B cell (primary cell): ENCODE measurements at regions not wholly inside any gene's neighbourhood (a gene's known extent, or its start where the extent isn't known, plus 50 kb on each side); places are given as distances from the start of the nearest gene placed in this dataset.

Experiments used
- ATAC-seq: fragments of 200-7000 bp; cut with Tn5 transposase; one replicate; pipeline ENCODE4 v1.10.0; 2021; ENCODE audit warnings: low read depth, mild to moderate bottlenecking, moderate number of reproducible peaks, moderate library complexity
- CTCF ChIA-PET: fragments of 350-600 bp; sonication (Branson Sonifier 250); formaldehyde crosslinking; loops from one replicate; lab custom pipeline; 2021; ENCODE audit warnings: antibody characterized with exemption, inconsistent platforms; lab: Charles Lee
- POLR2A ChIA-PET: fragments of 350-600 bp; sonication (Branson Sonifier 250); formaldehyde crosslinking; loops from one replicate; lab custom pipeline; 2021; ENCODE audit warnings: antibody characterized with exemption; lab: Charles Lee
- DNase-seq: peaks from one replicate; pipeline ENCODE4 v3.0.0; 2013
- H2AFZ ChIP-seq: 2 replicates; pipeline ENCODE4 v1.6.1; 2012; ENCODE audit warnings: mild to moderate bottlenecking, low read depth, low read length; ENCODE audit not compliant: insufficient read depth, poor library complexity, severe bottlenecking
- H3K27ac ChIP-seq, 2 donors: 1 replicate in 1 of 2; 2 replicates in 1 of 2; pipeline ENCODE4 v1.5.1; 2012 to 2013; ENCODE audit warnings: low read length in 2 of 2, mild to moderate bottlenecking in 2 of 2, moderate library complexity in 1 of 2
- H3K27me3 ChIP-seq, 4 experiments: fragments of 200-600 bp in 1 of 4; sonication (generic) in 1 of 4; replicated peaks in 1 of 4; 1 replicate in 2 of 4; 2 replicates in 2 of 4; pipeline versions ENCODE4 v1.6.1 to v1.7.0; 2013 to 2016; ENCODE audit warnings: low read length in 3 of 4, mild to moderate bottlenecking in 2 of 4, mixed read lengths in 1 of 4, moderate library complexity in 1 of 4; ENCODE audit not compliant: insufficient read depth in 4 of 4, control insufficient read depth in 3 of 4; ENCODE audit errors: control extremely low read depth in 1 of 4
- H3K36me3 ChIP-seq, 2 experiments: replicated peaks in 1 of 2; 1 replicate in 1 of 2; 2 replicates in 1 of 2; pipeline versions ENCODE4 v1.6.1 to v1.7.1; 2013; ENCODE audit warnings: low read length in 1 of 2; ENCODE audit not compliant: insufficient read depth in 2 of 2, control insufficient read depth in 1 of 2; ENCODE audit errors: control extremely low read depth in 1 of 2, extremely low read depth in 1 of 2
- H3K4me1 ChIP-seq, 2 donors: fragments of 200-600 bp in 1 of 2; sonication (generic) in 1 of 2; 1 replicate in 1 of 2; 2 replicates in 1 of 2; pipeline versions ENCODE4 v1.5.1 to v1.6.1; 2013 to 2017; ENCODE audit warnings: low read length in 2 of 2; ENCODE audit not compliant: control insufficient read depth in 2 of 2, insufficient read depth in 2 of 2
- H3K4me2 ChIP-seq: replicated peaks from 2 replicates; pipeline ENCODE3; 2012; ENCODE audit warnings: mild to moderate bottlenecking, low read depth, low read length; ENCODE audit not compliant: poor library complexity, severe bottlenecking
- H3K4me3 ChIP-seq, 5 experiments: fragments of 200-600 bp in 1 of 5; sonication (generic) in 1 of 5; 1 replicate in 3 of 5; 2 replicates in 2 of 5; pipeline versions ENCODE4 v1.5.1 to v1.7.0; 2011 to 2016; ENCODE audit warnings: low read length in 4 of 5, mild to moderate bottlenecking in 4 of 5, low read depth in 2 of 5, control low read depth in 1 of 5, moderate library complexity in 1 of 5; ENCODE audit not compliant: insufficient read depth in 1 of 5; ENCODE audit errors: control extremely low read depth in 1 of 5, extremely low read depth in 1 of 5
- H3K79me2 ChIP-seq: fragments of 200-600 bp; sonication (generic); one replicate; pipeline ENCODE4 v1.6.0; 2016; ENCODE audit warnings: low read length; ENCODE audit not compliant: control insufficient read depth, insufficient read depth
- H3K9ac ChIP-seq: fragments of 200-600 bp; sonication (generic); 2 replicates; pipeline ENCODE4 v1.6.1; 2017; ENCODE audit warnings: mild to moderate bottlenecking, low read length, moderate library complexity
- H3K9me3 ChIP-seq, 3 donors: one replicate each; pipeline versions ENCODE4 v1.6.1 to v1.7.1; 2013; ENCODE audit warnings: low read length in 2 of 3; ENCODE audit not compliant: control insufficient read depth in 2 of 3, insufficient read depth in 1 of 3; ENCODE audit errors: control extremely low read depth in 1 of 3
- H4K20me1 ChIP-seq: 2 replicates; pipeline ENCODE4 v1.6.0; 2012; ENCODE audit warnings: mild to moderate bottlenecking, low read length; ENCODE audit not compliant: insufficient read depth, control insufficient read depth, poor library complexity, severe bottlenecking
- H3K27ac Mint-ChIP-seq: one replicate; pipeline ENCODE4 v1.8.0; 2021; ENCODE audit warnings: mixed read lengths
- H3K27me3 Mint-ChIP-seq: one replicate; pipeline ENCODE4 v1.8.0; 2021; ENCODE audit warnings: mixed read lengths
- H3K4me1 Mint-ChIP-seq: one replicate; pipeline ENCODE4 v1.8.0; 2021; ENCODE audit warnings: mixed read lengths
- H3K4me3 Mint-ChIP-seq: one replicate; pipeline ENCODE4 v1.8.0; 2021; ENCODE audit warnings: mixed read lengths
- H3K9me3 Mint-ChIP-seq: one replicate; pipeline ENCODE4 v1.8.0; 2022; ENCODE audit warnings: mixed read lengths; ENCODE audit not compliant: insufficient read depth
- CTCF ChIP-seq: fragments of 200-600 bp; IDR thresholded peaks from one replicate; pipeline ENCODE4 v1.8.0; 2022; ENCODE audit warnings: antibody characterized with exemption, mild to moderate bottlenecking
- EZH2 ChIP-seq: IDR thresholded peaks from 2 replicates; pipeline ENCODE4 v1.6.1; 2012; ENCODE audit warnings: borderline replicate concordance, low read depth, mild to moderate bottlenecking, moderate library complexity, low read length; ENCODE audit not compliant: insufficient read depth, poor library complexity, severe bottlenecking
- WGBS: methylation state at CpG from one replicate; pipeline ENCODE4 v1.1.5; 2013; ENCODE audit warnings: missing lambda C conversion rate; ENCODE audit not compliant: insufficient coverage; 5-methylcytosine and 5-hydroxymethylcytosine counted together
- intact Hi-C: fragments of 100-400 bp; cut with micrococcal nuclease; formaldehyde crosslinking; loops from one replicate; pipeline ENCODE4 v1.10.0; 2022

- H4K20me1 ChIP-seq = no peaks in the 10 kb centered on the region
- no peak for TF ChIP-seq CTCF
- no peak for TF ChIP-seq EZH2
- no peak for ATAC-seq
- Mint-ChIP-seq H3K4me3 (no peak overlapping the region), H3K27me3 (no peaks in the 10 kb centered on the region), H3K4me1 (no peaks in the 10 kb centered on the region), H3K27ac (no peak overlapping the region), H3K9me3 (no peaks in the 10 kb centered on the region)
- intact Hi-C loops = no loop called here
- no peak overlapping the region for H3K27ac ChIP-seq
- H3K4me2 ChIP-seq = no peak overlapping the region
- no peaks in the 10 kb centered on the region for H3K36me3 ChIP-seq
- POLR2A ChIA-PET = no interaction called here
- WGBS = 100% methylated on average over 2 of the region's 4 CpGs
- no peaks in the 10 kb centered on the region for H3K4me1 ChIP-seq
- H3K79me2 ChIP-seq = no peaks in the 10 kb centered on the region
- H3K9me3 ChIP-seq = no peaks in the 10 kb centered on the region
- CTCF ChIA-PET = no interaction called here
- H3K4me3 ChIP-seq = no peak overlapping the region
- no peak overlapping the region for H3K9ac ChIP-seq
- no peaks in the 10 kb centered on the region for H3K27me3 ChIP-seq
- no peak for DNase-seq
- no peak overlapping the region for H2AFZ ChIP-seq
Measured at GRCh38 chr16:59242556-59242955, 508.4 kb upstream of the GOT2 start.

GRCh38 chr16:59238246-59238645, 504.1 kb upstream of the GOT2 start:
- no peak for DNase-seq
- Histone ChIP-seq H3K36me3 (no peaks in the 10 kb centered on the region), H4K20me1 (no peaks in the 10 kb centered on the region), H3K9me3 (no peaks in the 10 kb centered on the region), H3K9ac (no peak overlapping the region), H3K79me2 (no peaks in the 10 kb centered on the region), H3K4me2 (no peak overlapping the region), H3K4me3 (no peak overlapping the region), H2AFZ (no peak overlapping the region), H3K27ac (no peak overlapping the region), H3K27me3 (no peaks in the 10 kb centered on the region), H3K4me1 (no peaks in the 10 kb centered on the region)
- CTCF ChIA-PET = no interaction called here
- H3K27me3 Mint-ChIP-seq = no peaks in the 10 kb centered on the region
- no peak overlapping the region for H3K4me3 Mint-ChIP-seq
- no peak for TF ChIP-seq EZH2
- no peak for TF ChIP-seq CTCF
- 85% methylated on average over 2 of the region's 3 CpGs for WGBS
- POLR2A ChIA-PET = no interaction called here
- no peak for ATAC-seq
- no peak overlapping the region for H3K27ac Mint-ChIP-seq
- intact Hi-C loops = no loop called here
- H3K4me1 Mint-ChIP-seq = no peaks in the 10 kb centered on the region
- no peaks in the 10 kb centered on the region for H3K9me3 Mint-ChIP-seq
